ENCODE measurements at regions not wholly inside any gene's neighbourhood (a gene's known extent, or its start where the extent isn't known, plus 50 kb on each side); places are given as distances from the start of the nearest gene placed in this dataset.
A peak's percentile ranks its signal among the peaks of the same experiment; 100 is the strongest.

DNA sequence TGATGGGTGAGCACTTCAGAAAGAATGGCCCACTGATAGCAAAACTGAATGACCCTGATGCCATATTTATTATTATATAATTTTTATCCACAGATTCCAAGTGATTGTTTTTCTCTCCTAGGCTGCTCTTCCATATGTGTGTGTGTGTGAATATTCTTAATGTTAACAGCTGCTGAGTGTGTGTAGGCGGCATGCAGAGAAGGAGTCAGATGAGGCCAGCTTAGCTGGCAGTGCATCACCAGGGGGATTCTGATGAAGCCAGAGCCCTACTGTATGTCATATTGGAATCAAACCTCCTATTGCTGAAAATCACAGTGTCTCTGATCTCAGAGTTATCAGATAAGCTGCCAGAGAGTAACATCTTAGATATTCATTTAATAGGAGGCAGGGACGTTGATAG is 177.1 kb downstream of the DMAC1 start:
- Histone ChIP-seq H3K4me1 (ENCODE audit: insufficient read depth, low read length) (no peaks in the 10 kb centered on the region), H3K27me3 (ENCODE audit: insufficient read depth, low read length) (no peaks in the 10 kb centered on the region), H3K4me3 (ENCODE audit: insufficient read depth, low read depth, low read length) (no peak overlapping the region), H3K9me3 (ENCODE audit: insufficient read depth, low read depth, low read length) (no peaks in the 10 kb centered on the region), H3K27ac (ENCODE audit: low read depth, low read length) (no peak overlapping the region), H3K4me2 (ENCODE audit: low read length) (no peak overlapping the region), H2AFZ (ENCODE audit: low read depth, low read length) (no peak overlapping the region), H3K79me2 (ENCODE audit: insufficient read depth, low read length) (no peaks in the 10 kb centered on the region), H3K9ac (ENCODE audit: low read length) (no peak overlapping the region), H3K36me3 (ENCODE audit: insufficient read depth, low read length) (no peaks in the 10 kb centered on the region), H4K20me1 (ENCODE audit: insufficient read depth, low read length) (no peaks in the 10 kb centered on the region)
- DNase-seq (ENCODE audit: low read depth) (no peak), FAIRE-seq (no peak)
- Mint-ChIP-seq H3K27ac (ENCODE audit: unreplicated experiment) (no peak overlapping the region), H3K36me3 (ENCODE audit: low read depth, unreplicated experiment) (no peaks in the 10 kb centered on the region), H3K9me3 (ENCODE audit: unreplicated experiment) (peaks cover 3% of the 10 kb centered on the region), H3K27me3 (ENCODE audit: low read depth, unreplicated experiment) (peaks cover 5% of the 10 kb centered on the region), H3K4me3 (ENCODE audit: unreplicated experiment) (no peak overlapping the region), H3K4me1 (ENCODE audit: low read depth, unreplicated experiment) (no peaks in the 10 kb centered on the region)
- TF ChIP-seq, protein P1, sequence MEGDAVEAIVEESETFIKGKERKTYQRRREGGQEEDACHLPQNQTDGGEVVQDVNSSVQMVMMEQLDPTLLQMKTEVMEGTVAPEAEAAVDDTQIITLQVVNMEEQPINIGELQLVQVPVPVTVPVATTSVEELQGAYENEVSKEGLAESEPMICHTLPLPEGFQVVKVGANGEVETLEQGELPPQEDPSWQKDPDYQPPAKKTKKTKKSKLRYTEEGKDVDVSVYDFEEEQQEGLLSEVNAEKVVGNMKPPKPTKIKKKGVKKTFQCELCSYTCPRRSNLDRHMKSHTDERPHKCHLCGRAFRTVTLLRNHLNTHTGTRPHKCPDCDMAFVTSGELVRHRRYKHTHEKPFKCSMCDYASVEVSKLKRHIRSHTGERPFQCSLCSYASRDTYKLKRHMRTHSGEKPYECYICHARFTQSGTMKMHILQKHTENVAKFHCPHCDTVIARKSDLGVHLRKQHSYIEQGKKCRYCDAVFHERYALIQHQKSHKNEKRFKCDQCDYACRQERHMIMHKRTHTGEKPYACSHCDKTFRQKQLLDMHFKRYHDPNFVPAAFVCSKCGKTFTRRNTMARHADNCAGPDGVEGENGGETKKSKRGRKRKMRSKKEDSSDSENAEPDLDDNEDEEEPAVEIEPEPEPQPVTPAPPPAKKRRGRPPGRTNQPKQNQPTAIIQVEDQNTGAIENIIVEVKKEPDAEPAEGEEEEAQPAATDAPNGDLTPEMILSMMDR (IDR thresholded peaks at IDR 0.05; ENCODE audit: insufficient read depth, low read depth, low read length): no peak
- no peak for TF ChIP-seq EZH2 (IDR thresholded peaks at IDR 0.05; ENCODE audit: insufficient read depth, low read length)

DNA sequence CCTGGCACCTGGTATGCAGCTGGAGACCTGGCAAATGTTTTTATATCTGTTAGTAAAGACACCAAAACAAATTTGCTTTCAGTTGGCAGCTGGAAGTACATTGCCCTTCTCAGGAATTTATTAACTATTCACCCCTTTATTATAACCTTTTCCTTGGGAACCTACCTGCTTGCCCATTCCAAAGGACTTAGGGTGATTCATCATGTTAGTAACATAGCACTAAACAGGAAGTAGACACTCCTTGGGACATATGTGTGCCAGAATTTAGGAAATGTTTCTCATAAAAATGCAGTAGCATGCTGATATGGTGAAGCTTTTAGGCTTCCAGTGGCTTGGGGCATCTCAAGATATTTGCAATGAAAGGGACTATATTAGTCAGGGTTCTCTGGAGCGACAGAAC is 184.2 kb downstream of the DMAC1 start:
- H3K36me3 Mint-ChIP-seq (ENCODE audit: low read depth, unreplicated experiment): no peaks in the 10 kb centered on the region
- peaks cover 2% of the 10 kb centered on the region for H3K9me3 Mint-ChIP-seq (ENCODE audit: unreplicated experiment)
- H3K4me1 Mint-ChIP-seq (ENCODE audit: low read depth, unreplicated experiment): peaks cover 9% of the 10 kb centered on the region

DNA sequence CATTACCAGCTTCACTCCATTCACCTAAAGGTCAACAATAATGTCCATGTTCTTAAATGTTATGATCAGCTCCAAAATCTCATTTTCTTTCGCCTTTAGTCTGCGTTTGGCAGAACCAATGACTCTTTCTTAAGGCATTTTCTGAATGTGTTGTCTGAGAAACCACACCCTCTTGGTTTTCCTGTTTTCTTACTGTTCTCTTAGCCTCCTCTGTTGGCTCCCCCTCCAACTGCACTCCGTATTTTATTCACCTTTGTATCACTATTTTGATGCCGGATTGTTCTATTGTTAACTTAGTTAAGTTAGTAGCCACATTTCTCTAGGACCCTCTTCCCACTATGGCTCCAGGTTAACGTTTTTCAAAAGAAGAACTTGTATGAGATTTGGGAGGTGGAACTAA is 185.6 kb downstream of the DMAC1 start:
- Histone ChIP-seq H3K9ac (ENCODE audit: low read length) (no peak overlapping the region), H3K27me3 (ENCODE audit: insufficient read depth, low read length) (no peaks in the 10 kb centered on the region), H3K27ac (ENCODE audit: low read depth, low read length) (no peak overlapping the region), H3K9me3 (ENCODE audit: insufficient read depth, low read depth, low read length) (no peaks in the 10 kb centered on the region), H3K79me2 (ENCODE audit: insufficient read depth, low read length) (no peaks in the 10 kb centered on the region), H3K4me2 (ENCODE audit: low read length) (peak overlapping the region; percentile 4), H3K4me1 (ENCODE audit: insufficient read depth, low read length) (no peaks in the 10 kb centered on the region), H3K36me3 (ENCODE audit: insufficient read depth, low read length) (no peaks in the 10 kb centered on the region), H2AFZ (ENCODE audit: low read depth, low read length) (no peak overlapping the region), H4K20me1 (ENCODE audit: insufficient read depth, low read length) (no peaks in the 10 kb centered on the region), H3K4me3 (ENCODE audit: insufficient read depth, low read depth, low read length) (no peak overlapping the region)
- Mint-ChIP-seq H3K4me3 (ENCODE audit: unreplicated experiment) (no peak overlapping the region), H3K36me3 (ENCODE audit: low read depth, unreplicated experiment) (no peaks in the 10 kb centered on the region), H3K27me3 (ENCODE audit: low read depth, unreplicated experiment) (no peaks in the 10 kb centered on the region), H3K4me1 (ENCODE audit: low read depth, unreplicated experiment) (peaks cover 9% of the 10 kb centered on the region), H3K27ac (ENCODE audit: unreplicated experiment) (no peak overlapping the region), H3K9me3 (ENCODE audit: unreplicated experiment) (peaks cover 2% of the 10 kb centered on the region)
- TF ChIP-seq, protein P1 (IDR thresholded peaks at IDR 0.05; ENCODE audit: insufficient read depth, low read depth, low read length): no peak
- TF ChIP-seq EZH2 (IDR thresholded peaks at IDR 0.05; ENCODE audit: insufficient read depth, low read length): no peak
- DNase-seq (ENCODE audit: low read depth): no peak
- FAIRE-seq: no peak

More for the DNA sequence above, 184.2 kb downstream of the DMAC1 start:
- no peak for FAIRE-seq
- DNase-seq (ENCODE audit: low read depth): no peak
- no peaks in the 10 kb centered on the region for H3K9me3 ChIP-seq (ENCODE audit: insufficient read depth, low read depth, low read length)
- no peak overlapping the region for H3K27ac ChIP-seq (ENCODE audit: low read depth, low read length)
- no peaks in the 10 kb centered on the region for H3K36me3 ChIP-seq (ENCODE audit: insufficient read depth, low read length)
- H4K20me1 ChIP-seq (ENCODE audit: insufficient read depth, low read length): no peaks in the 10 kb centered on the region
- no peak overlapping the region for H3K4me2 ChIP-seq (ENCODE audit: low read length)
- H3K4me1 ChIP-seq (ENCODE audit: insufficient read depth, low read length): no peaks in the 10 kb centered on the region
- no peak overlapping the region for H3K4me3 Mint-ChIP-seq (ENCODE audit: unreplicated experiment)
- TF ChIP-seq, protein P1 (IDR thresholded peaks at IDR 0.05; ENCODE audit: insufficient read depth, low read depth, low read length): no peak
- no peak for TF ChIP-seq EZH2 (IDR thresholded peaks at IDR 0.05; ENCODE audit: insufficient read depth, low read length)
- no peak overlapping the region for H3K27ac Mint-ChIP-seq (ENCODE audit: unreplicated experiment)
- no peak overlapping the region for H3K4me3 ChIP-seq (ENCODE audit: insufficient read depth, low read depth, low read length)
- H3K79me2 ChIP-seq (ENCODE audit: insufficient read depth, low read length): no peaks in the 10 kb centered on the region
- H2AFZ ChIP-seq (ENCODE audit: low read depth, low read length): no peak overlapping the region
- no peaks in the 10 kb centered on the region for H3K27me3 ChIP-seq (ENCODE audit: insufficient read depth, low read length)
- H3K9ac ChIP-seq (ENCODE audit: low read length): no peak overlapping the region
- H3K27me3 Mint-ChIP-seq (ENCODE audit: low read depth, unreplicated experiment): no peaks in the 10 kb centered on the region

All from astrocyte (in vitro differentiated cells and primary cell).